ENCODE measurements at regions not wholly inside any gene's neighbourhood (a gene's known extent, or its start where the extent isn't known, plus 50 kb on each side); places are given as distances from the start of the nearest gene placed in this dataset.

- DNase-seq: no peak
Observed at GRCh38 chr10:78770167-78771090, 298.3 kb upstream of the ZMIZ1 start.

GRCh38 chr10:78771260-78771659 is 297.5 kb upstream of the ZMIZ1 start:
- no peak for DNase-seq

- DNase-seq: no peak
Observed at GRCh38 chr10:78771808-78772455, 296.8 kb upstream of the ZMIZ1 start.

GRCh38 chr10:78772486-78772885 is 296.3 kb upstream of the ZMIZ1 start:
- DNase-seq: no peak

- no peak for DNase-seq
Observed at GRCh38 chr10:78772986-78773530, 295.7 kb upstream of the ZMIZ1 start.

GRCh38 chr10:78774614-78774998 is 294.2 kb upstream of the ZMIZ1 start:
- DNase-seq: no peak

GRCh38 chr10:78774999-78775711 is 293.6 kb upstream of the ZMIZ1 start:
- no peak for DNase-seq

GRCh38 chr10:78775891-78776290 is 292.9 kb upstream of the ZMIZ1 start:
- DNase-seq: no peak

GRCh38 chr10:78776756-78777155 is 292.0 kb upstream of the ZMIZ1 start:
- no peak for DNase-seq

- DNase-seq: no peak
Observed at GRCh38 chr10:78777466-78777865, 291.3 kb upstream of the ZMIZ1 start.

GRCh38 chr10:78777867-78778266 is 290.9 kb upstream of the ZMIZ1 start:
- DNase-seq: no peak

- no peak for DNase-seq
Observed at GRCh38 chr10:78778444-78779338, 290.1 kb upstream of the ZMIZ1 start.

- no peak for DNase-seq
Observed at GRCh38 chr10:78779339-78779955, 289.3 kb upstream of the ZMIZ1 start.

GRCh38 chr10:78780551-78780961 is 288.2 kb upstream of the ZMIZ1 start:
- no peak for DNase-seq

- no peak for DNase-seq
Observed at GRCh38 chr10:78781251-78781913, 287.4 kb upstream of the ZMIZ1 start.

GRCh38 chr10:78781991-78782390 is 286.8 kb upstream of the ZMIZ1 start:
- DNase-seq: no peak

- DNase-seq: no peak
Observed at GRCh38 chr10:78782441-78782840, 286.3 kb upstream of the ZMIZ1 start.

GRCh38 chr10:78783753-78784152 is 285.0 kb upstream of the ZMIZ1 start:
- DNase-seq: no peak

GRCh38 chr10:78784546-78784945 is 284.2 kb upstream of the ZMIZ1 start:
- no peak for DNase-seq

- DNase-seq: no peak
Observed at GRCh38 chr10:78785066-78785465, 283.7 kb upstream of the ZMIZ1 start.

GRCh38 chr10:78785991-78786390 is 282.8 kb upstream of the ZMIZ1 start:
- no peak for DNase-seq

Measured in CD4-positive, alpha-beta T cell treated with Interferon gamma for 1 hour (primary cell).